CD4-positive, alpha-beta T cell treated with Interleukin-6 for 4 hours (primary cell): ENCODE measurements at regions not wholly inside any gene's neighbourhood (a gene's known extent, or its start where the extent isn't known, plus 50 kb on each side); places are given as distances from the start of the nearest gene placed in this dataset.
"Not testable (repeated sequence)": the region's sequence is repeated elsewhere in the genome, so short reads cannot be mapped to it uniquely, and the experiment has no call there.

Experiments used
- DNase-seq: peaks from one replicate; pipeline ENCODE4 v3.0.0-alpha.2; 2020; ENCODE audit warnings: mixed read lengths

DNA sequence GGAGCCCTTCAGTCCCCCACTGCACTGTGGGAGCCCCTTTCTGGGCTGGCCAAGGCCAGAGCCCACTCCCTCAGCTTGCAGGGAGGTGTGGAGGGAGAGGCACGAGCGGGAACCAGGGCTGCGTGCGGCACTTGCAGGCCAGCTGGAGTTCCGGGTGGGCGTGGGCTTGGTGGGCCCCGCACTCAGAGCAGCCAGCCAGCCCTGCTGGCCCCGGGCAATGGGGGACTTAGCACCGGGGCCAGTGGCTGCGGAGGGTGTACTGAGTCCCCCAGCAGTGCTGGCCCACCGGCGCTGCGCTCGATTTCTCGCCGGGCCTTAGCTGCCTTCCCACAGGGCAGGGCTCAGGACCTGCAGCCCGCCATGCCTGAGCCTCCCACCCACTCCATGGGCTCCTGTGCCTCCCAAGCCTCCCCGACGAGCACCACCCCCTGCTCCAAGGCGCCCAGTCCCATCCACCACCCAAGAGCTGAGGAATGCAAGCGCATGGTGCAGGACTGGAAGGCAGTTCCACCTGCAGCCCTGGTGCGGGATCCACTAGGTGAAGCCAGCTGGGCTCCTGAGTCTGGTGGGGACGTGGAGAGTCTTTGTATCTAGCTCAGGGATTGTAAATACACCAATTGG is 776.2 kb downstream of the KCTD8 start:
- DNase-seq: not testable (repeated sequence)

DNA sequence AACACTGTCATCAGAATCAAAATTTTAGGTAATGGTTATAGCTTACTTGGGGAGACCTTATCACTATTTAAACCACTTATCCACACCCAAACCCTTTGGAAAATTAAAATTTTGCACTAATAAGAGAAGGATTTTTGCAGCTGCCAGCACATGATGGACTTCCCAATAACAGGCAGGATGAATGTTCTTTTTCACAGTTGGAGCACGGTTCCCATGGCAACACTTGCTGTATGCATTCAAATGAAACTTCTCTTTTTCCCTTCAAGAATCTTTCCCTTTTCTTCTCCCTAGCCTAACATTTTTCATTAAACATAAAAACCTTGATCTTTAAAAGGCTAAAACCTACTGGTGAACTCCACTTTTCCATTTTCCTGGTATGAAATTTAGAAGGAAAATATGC is 768.2 kb downstream of the KCTD8 start:
- DNase-seq: no peak

DNA sequence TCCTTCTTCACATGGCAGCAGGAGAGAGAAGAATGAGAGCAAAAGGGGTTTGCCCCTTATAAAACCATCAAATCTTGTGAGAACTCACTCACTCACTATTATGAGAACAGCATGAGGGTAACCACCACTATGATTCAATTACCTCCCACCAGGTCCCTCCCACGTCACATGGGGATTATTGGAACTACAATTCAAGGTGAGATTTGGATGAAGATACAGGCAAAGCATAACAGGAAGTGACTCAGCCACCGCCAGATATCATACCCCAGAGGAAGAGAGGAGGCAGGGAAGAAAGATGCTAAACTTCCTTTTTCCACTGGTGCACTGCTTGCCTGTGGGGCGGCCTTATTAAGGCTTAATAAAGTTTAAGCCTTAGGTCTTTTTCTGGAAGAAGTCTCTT is 766.1 kb downstream of the KCTD8 start:
- DNase-seq: no peak

DNA sequence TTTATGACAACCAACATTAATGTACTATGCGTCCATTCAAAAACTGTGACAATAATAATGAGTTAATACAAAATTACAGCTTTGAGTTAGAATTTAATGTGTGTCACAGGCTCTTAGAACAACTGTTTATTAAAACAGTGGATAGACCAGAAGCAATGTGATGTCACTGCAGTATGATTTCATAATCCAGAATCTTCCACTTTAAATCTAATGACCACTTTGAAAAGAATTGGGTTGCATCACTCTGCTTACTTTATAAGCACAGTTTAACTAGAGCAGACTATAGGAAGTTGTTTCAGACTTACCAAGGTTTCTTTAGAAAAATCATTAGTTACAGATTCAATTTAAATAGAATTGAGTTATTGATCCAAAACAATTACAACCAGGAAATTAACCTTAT is 758.5 kb downstream of the KCTD8 start:
- DNase-seq: no peak

DNA sequence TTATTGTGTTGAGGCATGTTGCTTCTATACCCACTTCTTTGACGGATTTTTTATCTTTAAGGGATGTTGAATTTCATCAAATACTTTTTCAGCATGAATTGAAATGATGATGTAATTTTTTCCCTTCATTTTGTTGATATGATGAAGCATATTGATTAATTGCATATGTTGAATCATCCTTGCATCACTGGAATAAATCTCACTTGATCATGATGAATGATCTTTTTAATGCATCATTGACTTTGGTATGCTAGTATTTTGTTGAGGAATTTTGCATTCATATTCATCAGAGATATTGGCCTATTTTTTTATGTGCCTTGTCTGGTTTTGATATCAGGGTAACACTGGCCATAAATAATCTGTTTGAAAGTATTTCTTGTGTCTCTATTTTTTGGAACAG is 754.7 kb downstream of the KCTD8 start:
- DNase-seq: no peak

DNA sequence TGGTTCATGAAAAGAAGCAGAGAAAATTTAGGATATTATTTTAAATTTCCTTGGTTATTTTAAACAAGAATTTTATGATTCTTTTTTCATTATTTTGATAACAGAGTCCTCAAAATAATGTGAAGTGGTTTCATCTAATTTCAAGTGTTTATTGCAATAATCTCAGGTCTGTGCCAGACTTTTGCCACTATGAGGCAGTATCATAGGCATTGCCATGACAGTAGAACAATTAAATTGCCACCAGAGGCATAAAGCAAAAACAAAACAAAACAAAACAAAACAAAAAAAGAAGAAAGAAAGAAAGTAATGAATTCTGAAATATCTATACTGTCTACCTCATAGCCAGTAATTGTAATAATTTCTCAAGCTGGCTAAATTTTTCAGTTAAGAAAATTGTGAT is 739.2 kb downstream of the KCTD8 start:
- DNase-seq: no peak

DNA sequence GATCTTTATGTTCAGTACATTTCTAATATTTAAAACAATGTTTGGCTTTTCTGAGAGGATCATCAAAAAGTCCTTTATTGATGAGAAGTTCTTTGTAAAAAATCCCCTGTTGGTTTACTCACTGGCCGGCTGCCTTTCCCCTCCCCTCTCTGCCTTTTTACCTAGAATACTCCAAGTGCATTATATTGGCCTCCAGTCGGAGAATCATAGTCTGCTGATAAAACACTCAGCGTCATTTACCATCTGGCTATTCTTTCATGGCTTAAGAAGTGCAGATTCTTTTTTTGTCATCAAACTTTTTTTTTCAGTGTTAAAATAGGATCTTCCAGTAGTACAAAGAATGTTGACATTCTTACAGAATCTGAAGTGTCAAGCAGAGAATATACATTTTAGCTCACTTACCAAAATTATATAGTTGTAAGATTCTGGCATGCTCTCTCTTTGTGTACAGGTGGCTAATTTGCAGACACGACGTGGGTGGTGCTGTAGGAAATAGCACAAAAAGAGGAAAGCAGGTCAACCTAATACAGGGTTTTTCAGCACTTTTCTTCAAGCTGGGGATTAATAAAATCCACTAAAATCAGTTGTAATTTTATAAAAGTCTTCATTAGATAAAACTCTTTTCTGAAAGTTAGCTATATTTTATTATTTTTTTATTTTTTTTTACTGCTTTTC is 731.8 kb downstream of the KCTD8 start:
- DNase-seq: no peak

DNA sequence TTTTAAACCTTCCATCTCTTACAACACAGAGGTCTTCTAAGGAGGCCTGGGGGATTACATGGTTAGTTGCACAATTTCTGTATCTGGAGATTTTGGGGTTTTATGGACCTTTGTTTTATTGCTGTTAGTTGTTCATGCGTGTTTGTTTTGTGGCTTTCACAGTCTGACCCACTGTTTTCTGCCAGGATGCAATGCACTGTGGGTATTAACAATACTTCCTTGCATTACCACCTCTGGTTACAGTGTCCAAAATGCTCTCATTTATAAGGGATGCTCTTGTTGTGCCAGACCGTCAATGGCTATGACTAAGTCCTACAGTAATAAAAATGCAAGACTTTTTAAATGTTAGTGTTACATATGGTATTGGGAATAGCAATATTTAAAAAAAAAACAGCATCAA is 730.2 kb downstream of the KCTD8 start:
- no peak for DNase-seq

DNA sequence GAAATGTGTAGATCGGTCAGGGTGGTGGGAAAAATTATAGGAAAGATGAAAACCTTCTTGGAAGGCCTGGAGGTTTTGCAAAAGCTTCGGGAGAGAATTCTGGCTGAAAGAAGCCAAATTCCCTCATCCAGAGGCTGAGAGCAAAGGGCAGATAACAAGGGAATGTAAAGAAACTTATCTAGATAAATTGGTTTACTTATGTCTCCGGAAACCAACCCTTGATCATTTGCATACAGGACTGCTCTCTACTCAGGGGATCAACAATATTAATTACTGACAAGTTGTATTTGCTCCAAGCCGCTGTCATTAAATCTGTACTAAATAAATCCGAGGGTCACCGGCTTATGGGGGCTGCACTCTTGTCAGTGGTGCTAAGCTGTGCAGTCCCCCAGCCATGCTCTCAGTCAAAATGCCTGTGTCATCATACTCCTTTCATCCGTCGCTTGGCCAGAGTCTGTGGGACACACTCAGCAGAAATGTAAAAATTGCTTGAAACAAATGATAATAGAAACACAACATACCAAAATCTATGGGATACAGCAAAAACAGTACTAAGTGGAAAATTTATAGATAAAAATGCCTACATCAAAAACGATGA is 715.7 kb downstream of the KCTD8 start:
- DNase-seq: no peak

DNA sequence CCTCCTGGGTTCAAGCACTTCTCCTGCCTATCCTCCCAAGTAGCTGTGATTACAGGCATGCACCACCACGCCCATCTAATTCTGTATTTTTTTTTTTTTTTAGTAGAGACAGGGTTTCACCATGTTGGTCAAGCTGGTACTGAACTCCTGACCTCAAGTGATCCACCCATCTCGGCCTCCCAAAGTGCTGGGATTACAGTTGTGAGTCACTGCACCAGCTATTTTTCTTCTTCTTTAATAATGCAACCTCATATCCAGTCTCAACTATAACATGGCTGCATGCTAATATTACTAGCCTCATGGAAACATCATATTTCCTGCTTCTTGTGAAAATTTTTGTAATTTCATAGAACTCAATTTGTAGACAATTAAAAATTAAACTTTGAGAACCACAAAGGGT is 706.5 kb downstream of the KCTD8 start:
- no peak for DNase-seq

DNA sequence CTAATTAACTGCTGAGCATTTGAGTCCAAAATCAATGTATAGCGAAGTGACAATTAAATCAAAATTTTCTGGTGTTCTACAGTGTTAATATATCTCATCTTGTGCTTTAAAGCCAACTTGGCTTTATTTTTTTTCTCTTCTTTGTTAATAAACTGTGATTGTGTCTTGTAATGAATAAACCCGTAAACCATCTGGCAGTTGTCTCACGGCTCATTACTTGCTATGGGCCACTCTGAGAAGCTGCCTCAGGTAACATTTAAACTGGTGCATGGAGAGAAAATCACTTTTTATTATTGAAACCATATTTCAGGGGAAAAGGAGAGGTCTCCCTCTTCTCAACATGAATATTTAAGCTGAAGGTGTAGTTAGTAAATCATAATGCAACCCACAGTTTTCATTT is 694.0 kb downstream of the KCTD8 start:
- no peak for DNase-seq

DNA sequence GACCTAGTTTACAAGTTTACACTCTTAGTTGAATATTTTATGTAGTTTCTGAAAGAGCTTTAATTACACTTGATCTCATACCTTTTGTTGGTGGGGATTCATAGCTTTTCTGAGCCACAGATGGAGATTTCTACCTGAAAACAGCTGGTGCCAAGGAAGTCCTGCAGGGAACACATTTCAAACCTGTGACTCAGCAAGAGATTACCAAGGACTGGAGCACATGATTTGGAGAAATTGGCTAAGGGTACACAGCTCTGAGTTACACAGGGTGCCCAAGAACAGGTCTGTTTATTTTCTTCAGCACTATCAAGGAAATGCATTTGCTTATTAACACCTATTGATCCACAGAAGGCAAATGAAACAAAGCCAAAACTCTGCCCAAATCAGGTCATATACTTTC is 691.5 kb downstream of the KCTD8 start:
- no peak for DNase-seq

DNA sequence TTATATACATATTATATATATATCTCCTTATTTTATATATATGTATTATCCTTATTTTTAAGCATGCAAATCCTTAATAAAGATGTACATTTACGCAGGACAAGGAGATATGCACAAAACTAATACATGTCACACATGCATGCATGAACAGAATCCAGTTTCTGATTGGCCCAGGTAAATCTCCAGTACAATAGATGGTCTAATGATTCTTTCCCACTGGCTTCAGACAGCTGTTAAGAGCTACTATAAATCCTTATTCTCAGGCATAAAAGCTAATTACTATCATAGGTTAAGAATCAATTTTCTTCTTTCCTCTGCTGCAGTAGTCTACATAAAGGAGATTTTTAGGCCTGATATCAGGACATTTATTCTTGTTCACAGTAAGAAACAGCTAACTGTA is 689.8 kb downstream of the KCTD8 start:
- no peak for DNase-seq

DNA sequence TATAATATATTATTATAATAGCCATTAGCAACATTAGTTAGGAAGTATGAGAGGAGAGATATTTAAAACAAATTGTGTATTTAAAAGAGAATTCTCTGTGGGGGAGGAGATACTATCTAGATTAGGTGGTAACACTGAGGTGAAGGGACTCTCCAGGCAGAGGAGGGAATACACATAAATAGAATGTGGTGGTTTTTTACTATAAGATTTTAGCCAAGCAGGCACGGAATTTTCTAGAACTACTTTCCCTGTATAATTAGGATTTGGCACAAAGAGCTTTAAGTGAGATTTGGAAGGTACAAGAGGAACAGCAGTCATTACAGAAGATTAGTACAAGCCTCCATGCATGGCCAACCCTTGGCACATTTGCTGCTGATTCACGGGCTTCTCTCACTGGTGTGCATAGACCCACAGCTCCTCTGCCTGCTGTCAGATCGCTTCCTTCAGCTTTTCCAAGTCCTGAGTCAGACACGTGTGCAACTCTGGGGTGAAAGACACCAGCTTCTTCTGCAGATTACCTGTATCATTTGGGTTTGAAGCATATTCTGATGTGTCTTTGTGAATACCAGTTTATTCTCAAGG is 685.5 kb downstream of the KCTD8 start:
- DNase-seq: no peak

DNA sequence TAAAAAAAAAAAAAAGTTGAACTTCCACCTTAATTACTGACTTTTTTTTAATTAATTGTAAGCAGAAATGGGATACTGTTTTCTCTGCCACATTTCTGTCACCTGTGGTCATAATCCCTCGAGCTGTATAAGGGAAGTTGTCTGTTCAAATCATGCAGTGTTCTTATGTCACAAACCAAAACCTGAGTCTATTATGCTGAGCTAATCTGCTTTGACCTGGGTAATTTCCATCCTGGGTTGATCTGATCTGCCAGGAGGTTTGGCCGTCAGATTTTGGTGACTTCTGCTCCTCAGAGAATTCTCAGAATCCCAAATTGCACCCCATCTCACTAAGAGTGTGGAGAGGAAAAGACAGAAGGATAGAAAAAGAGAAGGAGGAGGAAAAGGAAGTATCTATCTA is 683.1 kb downstream of the KCTD8 start:
- DNase-seq: no peak

DNA sequence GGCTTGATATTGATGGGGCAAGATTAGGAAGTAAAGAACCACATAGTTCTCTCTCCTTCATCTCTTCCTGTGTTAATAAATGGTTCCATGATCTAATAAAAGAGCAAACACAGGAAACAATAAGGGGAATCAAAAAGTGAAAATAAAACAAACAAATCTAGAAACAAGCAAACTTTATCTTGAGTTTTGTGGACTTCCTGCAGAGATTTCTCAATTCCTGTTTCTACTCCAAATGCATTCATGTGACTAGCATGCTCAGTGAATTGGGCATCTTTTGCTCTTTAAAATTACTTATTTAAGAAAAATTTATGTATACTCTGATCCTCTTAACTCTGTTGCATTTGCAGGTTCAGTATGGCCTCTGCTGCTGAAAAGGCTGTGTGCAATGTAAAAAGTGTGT is 682.0 kb downstream of the KCTD8 start:
- no peak for DNase-seq

DNA sequence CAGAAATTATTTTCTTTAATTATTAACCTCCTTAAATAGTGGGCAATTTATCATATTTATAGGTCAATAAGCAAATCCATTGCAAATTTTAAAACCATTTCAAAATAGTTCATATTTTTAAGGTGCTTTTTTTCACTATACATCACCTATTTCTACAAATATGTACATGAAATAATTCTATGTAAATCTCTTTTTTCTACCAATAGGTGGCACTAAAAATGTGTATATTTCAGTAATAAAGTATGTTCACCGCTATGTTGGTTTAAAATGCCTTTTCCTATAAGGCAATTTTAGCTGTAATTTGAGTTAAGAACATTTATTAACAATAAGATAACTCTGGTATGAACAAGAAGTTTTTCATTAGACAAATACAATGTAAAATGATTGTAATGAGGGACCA is 672.2 kb downstream of the KCTD8 start:
- DNase-seq: no peak

DNA sequence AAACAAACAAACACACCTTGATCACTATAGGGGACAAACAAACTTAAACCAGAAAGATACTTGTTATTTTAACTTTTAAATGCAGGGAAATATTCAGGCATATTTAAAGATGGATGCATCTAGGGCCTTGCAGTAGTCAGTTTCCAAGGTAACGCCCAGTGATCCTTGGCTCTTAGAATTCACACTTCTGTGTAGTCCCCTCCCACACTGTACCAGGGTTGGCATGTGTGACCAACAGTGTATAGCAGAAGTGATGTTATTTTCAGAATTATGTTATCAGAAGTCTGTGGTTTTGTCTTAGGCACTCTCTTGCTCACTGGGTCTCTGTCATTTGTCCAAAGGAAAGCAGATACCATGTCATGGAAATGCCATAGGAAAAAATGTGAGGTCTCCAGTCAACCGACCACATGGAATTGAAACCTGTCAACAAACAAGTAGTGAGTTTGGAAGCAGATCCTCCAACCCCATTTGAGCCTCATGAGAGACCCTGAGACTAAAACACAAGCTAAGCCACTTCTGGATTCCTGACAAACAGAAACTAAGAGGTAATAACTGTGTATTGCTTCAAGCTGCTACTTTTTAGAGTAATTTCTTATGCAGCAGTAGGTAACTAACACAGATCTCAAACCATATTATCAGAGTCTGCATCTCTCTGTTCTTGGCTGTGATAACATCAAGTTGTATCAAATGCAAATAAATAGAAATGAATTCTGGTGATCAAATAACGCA is 670.3 kb downstream of the KCTD8 start:
- DNase-seq: no peak

DNA sequence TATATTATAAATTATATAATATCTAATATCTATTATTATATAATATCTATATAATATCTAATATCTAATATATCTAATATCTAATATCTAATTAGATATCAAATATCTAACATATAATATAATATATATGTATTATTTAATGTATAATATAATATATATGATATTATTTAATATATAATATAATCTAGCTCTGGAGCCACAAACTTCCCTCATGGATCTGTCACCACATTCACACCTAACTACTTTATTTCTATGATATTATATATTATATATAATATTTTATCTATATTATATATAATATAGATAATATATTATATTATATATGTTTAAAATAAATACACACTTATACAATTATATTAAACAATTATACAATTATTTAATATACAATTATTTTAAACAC is 667.5 kb downstream of the KCTD8 start:
- DNase-seq: no peak

DNA sequence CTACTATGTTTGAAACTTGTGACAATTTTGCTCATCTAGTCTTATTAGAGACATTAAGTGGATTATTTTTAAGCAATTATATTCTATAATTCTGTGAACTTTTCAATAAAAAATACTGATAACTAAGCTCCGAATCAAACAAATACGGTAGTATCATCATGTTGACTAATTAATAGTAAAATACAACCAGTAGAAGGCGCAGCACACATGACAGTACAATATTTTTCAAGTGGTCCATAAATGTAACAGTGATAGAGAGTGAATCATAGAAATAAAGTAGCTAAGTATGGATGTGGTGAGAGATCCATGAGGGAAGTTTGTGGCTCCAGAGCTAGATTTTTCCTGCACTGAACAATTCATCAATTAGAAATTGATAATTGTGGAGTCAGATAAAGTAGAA is 666.2 kb downstream of the KCTD8 start:
- no peak for DNase-seq

DNA sequence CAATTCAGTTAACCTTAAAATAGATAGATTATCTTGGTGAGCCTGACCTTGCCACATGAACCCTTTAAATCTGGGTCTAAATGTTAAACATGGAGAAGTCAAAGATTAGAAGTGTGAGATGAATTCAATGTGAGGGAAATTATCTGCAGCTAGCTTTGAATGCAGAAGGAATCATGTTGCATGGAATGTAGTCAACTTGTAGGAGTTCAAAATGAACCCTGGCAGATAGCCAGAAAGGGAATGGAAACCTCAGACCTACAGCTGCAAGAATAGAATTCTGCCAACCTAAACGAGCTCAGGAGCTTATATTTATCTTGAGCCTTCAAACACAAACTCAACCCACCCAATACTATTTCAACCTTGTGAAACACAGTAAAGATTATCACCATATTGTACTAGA is 632.5 kb downstream of the KCTD8 start:
- DNase-seq: no peak

DNA sequence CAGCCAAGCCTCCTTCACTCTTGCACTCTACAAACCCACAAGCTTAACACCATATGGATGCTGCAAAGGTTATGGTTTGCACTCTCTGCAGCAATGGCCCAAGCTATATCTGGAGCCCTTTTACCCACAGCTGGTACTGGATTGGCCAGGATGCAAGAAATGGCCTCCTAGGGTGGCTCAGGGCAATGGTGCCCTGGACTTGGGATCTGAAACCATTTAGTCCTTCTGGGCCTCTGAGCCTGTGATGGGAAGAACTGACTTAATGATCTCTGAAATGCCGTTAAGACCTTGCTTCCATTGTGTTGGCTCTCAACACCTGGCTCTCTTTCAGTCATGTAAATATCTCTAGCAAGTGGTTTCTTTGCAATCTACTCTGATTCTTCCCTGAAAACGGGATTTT is 626.0 kb downstream of the KCTD8 start:
- DNase-seq: no peak

DNA sequence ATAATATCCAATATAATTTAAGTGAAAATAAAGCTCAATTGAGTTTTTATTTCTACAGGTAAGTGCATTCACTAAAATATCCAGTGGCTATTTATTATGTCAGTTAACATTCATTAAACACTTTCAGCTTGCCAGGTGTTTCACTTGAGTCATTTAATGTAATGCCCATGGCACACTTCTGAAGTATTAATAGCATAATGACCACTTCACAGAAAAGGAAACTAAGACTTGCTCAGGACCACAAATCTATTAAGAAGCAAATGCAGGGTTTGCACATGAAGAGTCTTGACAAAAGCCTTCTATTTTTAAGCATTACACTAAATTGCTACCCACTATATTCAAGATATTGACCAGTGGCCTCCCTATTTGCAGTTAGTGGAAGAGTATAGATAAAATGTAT is 612.7 kb downstream of the KCTD8 start:
- no peak for DNase-seq

DNA sequence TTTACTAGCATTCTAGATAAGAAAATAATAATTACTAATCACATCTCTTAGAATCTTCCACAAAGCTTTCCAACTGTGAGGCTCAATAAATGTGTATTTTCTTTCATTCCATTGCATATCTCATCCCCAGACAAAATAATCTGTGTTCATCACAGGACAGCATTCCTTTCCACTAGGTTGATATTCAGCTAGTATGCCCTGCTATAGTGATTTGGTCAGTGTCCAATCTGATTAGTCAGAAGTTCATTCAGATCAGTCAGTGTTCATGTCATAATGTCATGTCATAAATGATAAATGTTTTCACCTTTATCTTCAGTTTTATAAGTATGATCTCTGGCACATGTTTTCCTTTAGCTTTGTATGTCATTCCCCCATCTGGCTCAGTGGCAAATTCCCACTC is 611.4 kb downstream of the KCTD8 start:
- DNase-seq: no peak
